Kidney (tissue), 13 donors: ENCODE measurements at regions not wholly inside any gene's neighbourhood (a gene's known extent, or its start where the extent isn't known, plus 50 kb on each side); places are given as distances from the start of the nearest gene placed in this dataset.

Experiments
- DNase-seq, 5 donors: peaks; one replicate each; pipeline ENCODE4 v3.0.0-alpha.2; 2013 to 2020
- FAIRE-seq: peaks from 2 replicates; lab custom pipeline; 2012; peaks lifted over from hg19 to GRCh38; lab: Jason Lieb, UNC
- H3K27ac ChIP-seq, 2 donors: one replicate each; pipeline ENCODE4 v1.7.0; 2013; ENCODE audit warnings: low read depth in 2 of 2, low read length in 2 of 2, inconsistent platforms in 1 of 2
- H3K27me3 ChIP-seq: one replicate; pipeline ENCODE4 v1.7.1; 2013; ENCODE audit warnings: low read length, inconsistent platforms; ENCODE audit not compliant: control insufficient read depth, insufficient read depth
- H3K36me3 ChIP-seq, 3 donors: one replicate each; pipeline versions ENCODE4 v1.7.0 to v1.7.1; 2013; ENCODE audit warnings: low read length in 3 of 3, control low read depth in 1 of 3, inconsistent platforms in 1 of 3; ENCODE audit not compliant: insufficient read depth in 3 of 3, control insufficient read depth in 2 of 3
- H3K4me1 ChIP-seq, 3 donors: one replicate each; pipeline versions ENCODE4 v1.7.0 to v1.7.1; 2013; ENCODE audit warnings: low read length in 3 of 3, inconsistent platforms in 1 of 3, low read depth in 1 of 3; ENCODE audit not compliant: control insufficient read depth in 2 of 3, insufficient read depth in 2 of 3
- H3K4me3 ChIP-seq, 3 donors: one replicate each; pipeline versions ENCODE4 v1.7.0 to v1.8.1; 2013; ENCODE audit warnings: low read length in 3 of 3, control low read depth in 1 of 3, inconsistent platforms in 1 of 3
- H3K9ac ChIP-seq, 3 donors: one replicate each; pipeline versions ENCODE4 v1.7.0 to v1.7.1; 2013; ENCODE audit warnings: low read length in 3 of 3, control low read depth in 1 of 3, inconsistent platforms in 1 of 3
- H3K9me3 ChIP-seq, 3 donors: one replicate each; pipeline versions ENCODE4 v1.7.0 to v1.7.1; 2013; ENCODE audit warnings: low read length in 3 of 3, control low read depth in 1 of 3, inconsistent platforms in 1 of 3; ENCODE audit not compliant: control insufficient read depth in 2 of 3, insufficient read depth in 1 of 3
- CTCF ChIP-seq: IDR thresholded peaks from 3 replicates; pipeline ENCODE4 v1.5.1; 2012; ENCODE audit warnings: mild to moderate bottlenecking, moderate library complexity, borderline replicate concordance; ENCODE audit not compliant: insufficient read depth; ENCODE audit errors: extremely low read depth
- intact Hi-C: fragments of 100-400 bp; cut with DNase I; formaldehyde crosslinking; loops from one replicate; pipeline ENCODE4 v1.11.1; 2022
- donor health status: control.
- donor health status: control.
- donor health status: control.
- donor health status: control.
- donor health status: control.
- donor health status: DM: yes; HTN: yes; CAD: no.
- donor health status: Normal renal cell carcinoma (clear cell type).

GRCh38 chr18:22064581-22064980 is 104.8 kb upstream of the GATA6 start:
- no peaks in the 10 kb centered on the region for H3K9me3 ChIP-seq
- no peak overlapping the region for H3K9ac ChIP-seq
- H3K36me3 ChIP-seq: no peaks in the 10 kb centered on the region
- no peak for TF ChIP-seq CTCF
- no peaks in the 10 kb centered on the region for H3K27me3 ChIP-seq
- intact Hi-C loops: no loop called here
- H3K4me3 ChIP-seq: no peak overlapping the region
- no peak for DNase-seq
- FAIRE-seq: no peak
- no peaks in the 10 kb centered on the region for H3K4me1 ChIP-seq
- H3K27ac ChIP-seq: no peak overlapping the region

- Histone ChIP-seq H3K4me3 (no peak overlapping the region), H3K36me3 (no peaks in the 10 kb centered on the region), H3K4me1 (no peaks in the 10 kb centered on the region), H3K27ac (no peak overlapping the region), H3K27me3 (no peaks in the 10 kb centered on the region), H3K9ac (no peak overlapping the region), H3K9me3 (no peaks in the 10 kb centered on the region)
- intact Hi-C loops: no loop called here
- no peak for TF ChIP-seq CTCF
- DNase-seq: peak in 1 of 5 donors; percentile 34
- FAIRE-seq: no peak
Observed at GRCh38 chr18:22065311-22065710, 104.1 kb upstream of the GATA6 start.

GRCh38 chr18:22066083-22066485 is 103.3 kb upstream of the GATA6 start:
- TF ChIP-seq CTCF: no peak

GRCh38 chr18:22067109-22067508 is 102.3 kb upstream of the GATA6 start:
- no peaks in the 10 kb centered on the region for H3K4me1 ChIP-seq
- no peak overlapping the region for H3K27ac ChIP-seq
- no peak for FAIRE-seq
- intact Hi-C loops: no loop called here
- no peak overlapping the region for H3K9ac ChIP-seq
- H3K36me3 ChIP-seq: no peaks in the 10 kb centered on the region
- H3K27me3 ChIP-seq: no peaks in the 10 kb centered on the region
- H3K9me3 ChIP-seq: no peaks in the 10 kb centered on the region
- TF ChIP-seq CTCF: no peak
- H3K4me3 ChIP-seq: no peak overlapping the region
- DNase-seq: no peak

More at GRCh38 chr18:22066083-22066485, 103.3 kb upstream of the GATA6 start:
- Histone ChIP-seq H3K27me3 (no peaks in the 10 kb centered on the region), H3K4me1 (no peaks in the 10 kb centered on the region), H3K27ac (no peak overlapping the region), H3K9me3 (no peaks in the 10 kb centered on the region), H3K9ac (no peak overlapping the region), H3K36me3 (no peaks in the 10 kb centered on the region), H3K4me3 (no peak overlapping the region)
- FAIRE-seq: no peak
- intact Hi-C loops: no loop called here
- DNase-seq: peak in 1 of 5 donors; percentile 26
